GM23338 (cell line): ENCODE measurements at regions not wholly inside any gene's neighbourhood (a gene's known extent, or its start where the extent isn't known, plus 50 kb on each side); places are given as distances from the start of the nearest gene placed in this dataset.

Source experiments
- ATAC-seq: fragments of 200-7000 bp; cut with Tn5 transposase; 3 replicates; pipeline ENCODE4 v1.9.1; 2020
- DNase-seq: peaks from one replicate; pipeline ENCODE4 v3.0.0-alpha.2; 2015; ENCODE audit warnings: low spot score
- H2AFZ ChIP-seq: fragments of 200-600 bp; sonication (generic); 2 replicates; pipeline ENCODE4 v1.8.0; 2016; ENCODE audit warnings: antibody characterized with exemption, mild to moderate bottlenecking, moderate library complexity
- H3F3A ChIP-seq: fragments of 200-600 bp; sonication (generic); replicated peaks from 2 replicates; pipeline ENCODE4 v1.8.0; 2017; ENCODE audit warnings: antibody characterized with exemption, mixed run types, low read depth
- H3K27ac ChIP-seq: fragments of 200-600 bp; sonication (generic); 2 replicates; pipeline ENCODE4 v1.6.1; 2016; ENCODE audit warnings: low read depth
- H3K27me3 ChIP-seq: fragments of 200-600 bp; sonication (generic); 2 replicates; pipeline ENCODE4 v1.8.0; 2016; ENCODE audit warnings: mild to moderate bottlenecking, mixed run types, moderate library complexity; ENCODE audit not compliant: insufficient read depth
- H3K36me3 ChIP-seq: fragments of 200-600 bp; sonication (generic); 2 replicates; pipeline ENCODE4 v1.8.0; 2016; ENCODE audit warnings: mild to moderate bottlenecking; ENCODE audit not compliant: insufficient read depth
- H3K4me1 ChIP-seq: fragments of 200-600 bp; sonication (generic); 2 replicates; pipeline ENCODE4 v1.8.0; 2016; ENCODE audit warnings: mild to moderate bottlenecking, moderate library complexity; ENCODE audit not compliant: insufficient read depth
- H3K4me2 ChIP-seq: fragments of 200-600 bp; sonication (generic); 2 replicates; pipeline ENCODE4 v1.7.1; 2017; ENCODE audit warnings: mixed run types
- H3K4me3 ChIP-seq: fragments of 200-600 bp; sonication (generic); 2 replicates; pipeline ENCODE4 v1.6.1; 2016; ENCODE audit warnings: mixed run types
- H3K79me2 ChIP-seq: fragments of 200-600 bp; sonication (generic); replicated peaks from 2 replicates; pipeline ENCODE4 v1.8.0; 2017; ENCODE audit warnings: mild to moderate bottlenecking; ENCODE audit not compliant: insufficient read depth
- H3K9me2 ChIP-seq: fragments of 200-600 bp; sonication (generic); 2 replicates; pipeline ENCODE4 v1.8.0; 2017; ENCODE audit not compliant: insufficient read depth
- H4K20me1 ChIP-seq: fragments of 200-600 bp; sonication (generic); replicated peaks from 2 replicates; pipeline ENCODE4 v1.8.0; 2017; ENCODE audit warnings: mild to moderate bottlenecking; ENCODE audit not compliant: insufficient read depth
- H3K27ac Mint-ChIP-seq: 2 replicates; pipeline ENCODE4 v1.8.0; 2020; ENCODE audit warnings: inconsistent platforms, mild to moderate bottlenecking, moderate library complexity, mixed read lengths
- H3K27me3 Mint-ChIP-seq: 3 replicates; pipeline ENCODE4 v1.8.0; 2022; ENCODE audit warnings: low read depth, mild to moderate bottlenecking, moderate library complexity, mixed read lengths, inconsistent platforms; ENCODE audit not compliant: insufficient read depth, poor library complexity
- H3K36me3 Mint-ChIP-seq: 3 replicates; pipeline ENCODE4 v1.8.0; 2021; ENCODE audit warnings: low read depth, mild to moderate bottlenecking, inconsistent platforms, moderate library complexity, mixed read lengths
- H3K4me1 Mint-ChIP-seq: 3 replicates; pipeline ENCODE4 v1.8.0; 2020; ENCODE audit warnings: mild to moderate bottlenecking, inconsistent platforms, mixed read lengths
- H3K4me3 Mint-ChIP-seq: 3 replicates; pipeline ENCODE4 v1.8.0; 2021; ENCODE audit warnings: moderate library complexity, mild to moderate bottlenecking, inconsistent platforms, mixed read lengths
- H3K9me3 Mint-ChIP-seq: 3 replicates; pipeline ENCODE4 v1.8.0; 2020; ENCODE audit warnings: moderate library complexity, mild to moderate bottlenecking, inconsistent platforms, mixed read lengths
- CREB1 ChIP-seq: fragments of 250-450 bp; sonication (Bioruptor Pico); IDR thresholded peaks from 2 replicates; pipeline ENCODE4 v1.5.0; 2020; ENCODE audit warnings: low read depth, mild to moderate bottlenecking, moderate library complexity
- CTCF ChIP-seq, 2 experiments: fragments of 200-600 bp in 1 of 2; sonication (generic) in 1 of 2; conservative IDR thresholded peaks; 2 replicates each; pipeline versions ENCODE4 v1.5.1 to v1.6.1; 2016 to 2017; ENCODE audit warnings: antibody characterized with exemption in 2 of 2, low read depth in 2 of 2, mild to moderate bottlenecking in 2 of 2, moderate library complexity in 1 of 2
- ETS1 ChIP-seq: IDR thresholded peaks from 2 replicates; pipeline ENCODE4 v1.6.1; 2016; ENCODE audit warnings: antibody characterized with exemption
- EZH2 ChIP-seq: fragments of 200-600 bp; sonication (generic); IDR thresholded peaks from one replicate; pipeline ENCODE4 v1.8.0; 2017; ENCODE audit warnings: antibody characterized with exemption, mild to moderate bottlenecking, low read depth; ENCODE audit not compliant: unreplicated experiment
- EZH2phosphoT487 ChIP-seq: fragments of 200-600 bp; sonication (generic); IDR thresholded peaks from one replicate; pipeline ENCODE4 v1.8.1; 2018; ENCODE audit warnings: antibody characterized with exemption; ENCODE audit not compliant: unreplicated experiment
- JUNB ChIP-seq: IDR thresholded peaks from one replicate; pipeline ENCODE4 v1.6.1; 2016; ENCODE audit warnings: antibody characterized with exemption; ENCODE audit not compliant: unreplicated experiment
- NANOG ChIP-seq: IDR thresholded peaks from 2 replicates; pipeline ENCODE4 v1.6.1; 2016; ENCODE audit warnings: antibody characterized with exemption, borderline replicate concordance
- POLR2AphosphoS5 ChIP-seq: IDR thresholded peaks from 2 replicates; pipeline ENCODE4 v1.6.1; 2016; ENCODE audit warnings: antibody characterized with exemption, low read depth
- REST ChIP-seq: IDR thresholded peaks from one replicate; pipeline ENCODE4 v1.6.1; 2018; ENCODE audit warnings: antibody characterized with exemption; ENCODE audit not compliant: unreplicated experiment
- STAT1 ChIP-seq: IDR thresholded peaks from one replicate; pipeline ENCODE4 v1.6.1; 2016; ENCODE audit warnings: antibody characterized with exemption; ENCODE audit not compliant: unreplicated experiment
- ZNF114 ChIP-seq: fragments of 250-450 bp; sonication (Bioruptor Pico); IDR thresholded peaks from 2 replicates; pipeline ENCODE4 v1.5.0; 2020; ENCODE audit warnings: mild to moderate bottlenecking, moderate library complexity
- ZNF331 ChIP-seq: fragments of 250-450 bp; sonication (Bioruptor Pico); IDR thresholded peaks from 2 replicates; pipeline ENCODE4 v1.5.0; 2020; ENCODE audit warnings: low read depth, mild to moderate bottlenecking, moderate library complexity
- ZNF462 ChIP-seq: fragments of 250-450 bp; sonication (Bioruptor Pico); IDR thresholded peaks from 2 replicates; pipeline ENCODE4 v1.5.0; 2020; ENCODE audit warnings: mild to moderate bottlenecking, moderate library complexity

GRCh38 chr9:135036861-135037465 lies 50.5 kb upstream of the OLFM1 start:
- DNase-seq (no peak), ATAC-seq (no peak)
- no peaks in the 10 kb centered on the region for H3K36me3 ChIP-seq
- H3K9me2 ChIP-seq, result no peaks in the 10 kb centered on the region
- no peaks in the 10 kb centered on the region for H4K20me1 ChIP-seq
- H2AFZ ChIP-seq, result no peak overlapping the region
- H3K4me1 Mint-ChIP-seq, result no peaks in the 10 kb centered on the region; the same call in none of the 3 replicates
- no peak overlapping the region for H3K4me2 ChIP-seq
- H3K27ac ChIP-seq, result no peak overlapping the region
- H3K27ac Mint-ChIP-seq, result no peak overlapping the region
- no peak overlapping the region for H3K4me3 Mint-ChIP-seq
- H3K4me3 ChIP-seq, result no peak overlapping the region
- no peaks in the 10 kb centered on the region for H3K9me3 Mint-ChIP-seq
- no peak for TF ChIP-seq POLR2AphosphoS5
- no peak for TF ChIP-seq ZNF114 (CRISPR knock-in tag)
- no peak for TF ChIP-seq NANOG
- TF ChIP-seq ZNF331, result no peak
- no peak for TF ChIP-seq STAT1
- TF ChIP-seq REST, result no peak
- TF ChIP-seq ETS1, result no peak
- no peak for TF ChIP-seq EZH2
- TF ChIP-seq CTCF (conservative IDR thresholded peaks at IDR 0.05; ENCODE audit: low read depth in 2 of 2), result no peak
- no peak for TF ChIP-seq JUNB
- no peak for TF ChIP-seq ZNF462 (CRISPR knock-in tag)
- no peak for TF ChIP-seq EZH2phosphoT487
- no peak for TF ChIP-seq CREB1
- no peaks in the 10 kb centered on the region for H3K4me1 ChIP-seq
- H3K79me2 ChIP-seq, result no peaks in the 10 kb centered on the region
- H3F3A ChIP-seq, result no peaks in the 10 kb centered on the region
- H3K36me3 Mint-ChIP-seq, result no peaks in the 10 kb centered on the region
- peaks cover 4% of the 10 kb centered on the region for H3K27me3 Mint-ChIP-seq
- no peaks in the 10 kb centered on the region for H3K27me3 ChIP-seq
